Liver (tissue), 8 donors: ENCODE measurements at regions not wholly inside any gene's neighbourhood (a gene's known extent, or its start where the extent isn't known, plus 50 kb on each side); places are given as distances from the start of the nearest gene placed in this dataset.

Experiments
- DNase-seq: peaks from one replicate; pipeline ENCODE4 v3.0.0-alpha.2; 2017; ENCODE audit warnings: low spot score
- H3K27ac ChIP-seq, 2 donors: one replicate each; pipeline ENCODE4 v1.7.0; 2013; ENCODE audit warnings: inconsistent platforms in 2 of 2, low read length in 2 of 2, control low read depth in 1 of 2, low read depth in 1 of 2, mild to moderate bottlenecking in 1 of 2
- H3K27me3 ChIP-seq, 4 donors: one replicate each; pipeline versions ENCODE4 v1.6.1 to v1.7.0; 2013; ENCODE audit warnings: low read length in 3 of 4, inconsistent platforms in 1 of 4, mild to moderate bottlenecking in 1 of 4, moderate library complexity in 1 of 4; ENCODE audit not compliant: control insufficient read depth in 4 of 4, insufficient read depth in 4 of 4
- H3K36me3 ChIP-seq, 4 donors: one replicate each; pipeline versions ENCODE4 v1.6.1 to v1.7.0; 2013; ENCODE audit warnings: low read length in 3 of 4, mild to moderate bottlenecking in 3 of 4, low read depth in 1 of 4, moderate library complexity in 1 of 4; ENCODE audit not compliant: control insufficient read depth in 4 of 4, insufficient read depth in 3 of 4
- H3K4me1 ChIP-seq, 4 donors: one replicate each; pipeline versions ENCODE4 v1.6.1 to v1.7.0; 2013; ENCODE audit warnings: low read length in 3 of 4, mild to moderate bottlenecking in 3 of 4, moderate library complexity in 1 of 4; ENCODE audit not compliant: control insufficient read depth in 4 of 4, insufficient read depth in 4 of 4
- H3K4me3 ChIP-seq, 3 donors: one replicate each; pipeline versions ENCODE4 v1.6.1 to v1.7.0; 2013; ENCODE audit warnings: low read length in 3 of 3, control low read depth in 1 of 3, low read depth in 1 of 3, mild to moderate bottlenecking in 1 of 3
- H3K9ac ChIP-seq, 2 donors: one replicate each; pipeline ENCODE4 v1.7.0; 2013; ENCODE audit warnings: low read length in 2 of 2, mild to moderate bottlenecking in 2 of 2, moderate library complexity in 2 of 2, control low read depth in 1 of 2, low read depth in 1 of 2
- H3K9me3 ChIP-seq, 4 donors: one replicate each; pipeline versions ENCODE4 v1.6.1 to v1.7.0; 2013; ENCODE audit warnings: low read length in 3 of 4; ENCODE audit not compliant: control insufficient read depth in 4 of 4
- ATF3 ChIP-seq: IDR thresholded peaks from 2 replicates; pipeline ENCODE4 v1.6.1; 2016; ENCODE audit warnings: antibody characterized with exemption
- CTCF ChIP-seq: fragments of 150-350 bp; IDR thresholded peaks from 2 replicates; pipeline ENCODE4 v1.5.1; 2017; ENCODE audit warnings: improper control_type of control experiment, low read depth, low read length; ENCODE audit not compliant: missing input control
- EGR1 ChIP-seq, 2 donors: IDR thresholded peaks; 2 replicates each; pipeline ENCODE4 v1.6.1; 2016 to 2018; ENCODE audit warnings: antibody characterized with exemption in 2 of 2, low read depth in 2 of 2
- FOXA1 ChIP-seq: IDR thresholded peaks from 2 replicates; pipeline ENCODE4 v1.6.1; 2016; ENCODE audit warnings: antibody characterized with exemption
- FOXA2 ChIP-seq: IDR thresholded peaks from 2 replicates; pipeline ENCODE4 v1.6.1; 2016; ENCODE audit warnings: antibody characterized with exemption
- GABPA ChIP-seq, 2 donors: IDR thresholded peaks in 1 of 2; conservative IDR thresholded peaks in 1 of 2; 2 replicates each; pipeline ENCODE4 v1.6.1; 2016; ENCODE audit warnings: antibody characterized with exemption in 2 of 2, mild to moderate bottlenecking in 1 of 2, moderate library complexity in 1 of 2
- HNF4A ChIP-seq, 2 donors: conservative IDR thresholded peaks; 2 replicates each; pipeline ENCODE4 v1.6.1; 2016; ENCODE audit warnings: antibody characterized with exemption in 2 of 2, mild to moderate bottlenecking in 2 of 2
- HNF4G ChIP-seq: IDR thresholded peaks from 2 replicates; pipeline ENCODE4 v1.6.1; 2016; ENCODE audit warnings: antibody characterized with exemption
- JUND ChIP-seq, 2 donors: IDR thresholded peaks; 2 replicates each; pipeline ENCODE4 v1.6.1; 2016; ENCODE audit warnings: antibody characterized with exemption in 2 of 2
- MAX ChIP-seq: IDR thresholded peaks from 2 replicates; pipeline ENCODE4 v1.6.1; 2016; ENCODE audit warnings: antibody characterized with exemption
- NR2F2 ChIP-seq: IDR thresholded peaks from 2 replicates; pipeline ENCODE4 v1.6.1; 2016; ENCODE audit warnings: antibody characterized with exemption
- RAD21 ChIP-seq, 2 donors: IDR thresholded peaks; 2 replicates each; pipeline ENCODE4 v1.6.1; 2016; ENCODE audit warnings: antibody characterized with exemption in 2 of 2, mild to moderate bottlenecking in 2 of 2
- REST ChIP-seq: IDR thresholded peaks from 2 replicates; pipeline ENCODE4 v1.6.1; 2016; ENCODE audit warnings: antibody characterized with exemption, mild to moderate bottlenecking
- RXRA ChIP-seq, 2 donors: IDR thresholded peaks; 2 replicates each; pipeline ENCODE4 v1.6.1; 2017 to 2018; ENCODE audit warnings: antibody characterized with exemption in 2 of 2, mild to moderate bottlenecking in 1 of 2
- SP1 ChIP-seq: IDR thresholded peaks from 2 replicates; pipeline ENCODE4 v1.6.1; 2018; ENCODE audit warnings: antibody characterized with exemption, mild to moderate bottlenecking
- TAF1 ChIP-seq: conservative IDR thresholded peaks from 2 replicates; pipeline ENCODE4 v1.6.1; 2016; ENCODE audit warnings: antibody characterized with exemption, mild to moderate bottlenecking
- YY1 ChIP-seq: IDR thresholded peaks from 2 replicates; pipeline ENCODE4 v1.6.1; 2016; ENCODE audit warnings: antibody characterized with exemption, mild to moderate bottlenecking
- ZBTB33 ChIP-seq: IDR thresholded peaks from 2 replicates; pipeline ENCODE4 v1.6.1; 2016; ENCODE audit warnings: antibody characterized with exemption
- whole genome bisulfite sequencing: extraction: QIAGEN DNeasy Blood & Tissue Kit; methylation state at CpG from one replicate; pipeline ENCODE4 v1.1.7; 2013; 5-methylcytosine and 5-hydroxymethylcytosine counted together
- donor health status: healthy.
- donor health status: healthy.
- donor health status: healthy.
- donor health status: healthy.
- donor health status: healthy.

GRCh38 chr12:107344035-107344808 lies 250.9 kb upstream of the CRY1 start:
- H3K9ac ChIP-seq: no peak overlapping the region
- H3K27ac ChIP-seq: no peak overlapping the region
- TF ChIP-seq HNF4A (conservative IDR thresholded peaks at IDR 0.05) (no peak), ATF3 (no peak), GABPA (IDR thresholded peaks at IDR 0.05 in 1 of 2, conservative IDR thresholded peaks at IDR 0.05 in 1 of 2) (no peak), REST (no peak), MAX (no peak), YY1 (no peak), FOXA2 (no peak)
- no peak overlapping the region for H3K4me3 ChIP-seq
- WGBS: 80% methylated on average over 3 of the region's 3 CpGs
- H3K36me3 ChIP-seq: no peaks in the 10 kb centered on the region
- no peak for DNase-seq
- no peaks in the 10 kb centered on the region for H3K4me1 ChIP-seq
- peaks cover 0 to 3% (median 0%) of the 10 kb centered on the region in 4 donors for H3K27me3 ChIP-seq
- H3K9me3 ChIP-seq: no peaks in the 10 kb centered on the region

GRCh38 chr12:107347261-107347660 lies 253.9 kb upstream of the CRY1 start:
- no peak overlapping the region for H3K4me3 ChIP-seq
- no peak overlapping the region for H3K9ac ChIP-seq
- H3K9me3 ChIP-seq: no peaks in the 10 kb centered on the region
- no peak for TF ChIP-seq HNF4G
- no peak for TF ChIP-seq FOXA1
- no peak for TF ChIP-seq RXRA (IDR thresholded peaks at IDR 0.05)
- no peak for TF ChIP-seq SP1
- no peak for TF ChIP-seq FOXA2
- no peak for TF ChIP-seq YY1
- TF ChIP-seq CTCF: no peak
- TF ChIP-seq MAX: no peak
- TF ChIP-seq GABPA (IDR thresholded peaks at IDR 0.05 in 1 of 2, conservative IDR thresholded peaks at IDR 0.05 in 1 of 2): no peak
- no peak for TF ChIP-seq RAD21 (IDR thresholded peaks at IDR 0.05)
- TF ChIP-seq TAF1: no peak
- TF ChIP-seq ZBTB33: no peak
- TF ChIP-seq HNF4A (conservative IDR thresholded peaks at IDR 0.05): no peak
- no peak for TF ChIP-seq ATF3
- TF ChIP-seq NR2F2: no peak
- no peak for TF ChIP-seq EGR1 (IDR thresholded peaks at IDR 0.05; ENCODE audit: low read depth in 2 of 2)
- TF ChIP-seq REST: no peak
- TF ChIP-seq JUND (IDR thresholded peaks at IDR 0.05): no peak
- no peak for DNase-seq
- 96% methylated on average over 3 of the region's 3 CpGs for WGBS
- no peak overlapping the region for H3K27ac ChIP-seq
- H3K27me3 ChIP-seq: peaks cover 0 to 2% (median 0%) of the 10 kb centered on the region in 4 donors
- H3K36me3 ChIP-seq: no peaks in the 10 kb centered on the region
- H3K4me1 ChIP-seq: no peaks in the 10 kb centered on the region
